ENCODE measurements at regions not wholly inside any gene's neighbourhood (a gene's known extent, or its start where the extent isn't known, plus 50 kb on each side); places are given as distances from the start of the nearest gene placed in this dataset.

GRCh38 chr12:89180496-89180895 lies 171.8 kb downstream of the DUSP6 start:
- ATAC-seq (no peak), DNase-seq (no peak)
- no peaks in the 10 kb centered on the region for H3K4me1 ChIP-seq
- TF ChIP-seq POLR2A (IDR thresholded peaks at IDR 0.05) (no peak), CTCF (IDR thresholded peaks at IDR 0.05) (no peak)
- no peak overlapping the region for H3K27ac ChIP-seq
- H3K27me3 ChIP-seq, result no peaks in the 10 kb centered on the region
- no peak overlapping the region for H3K4me3 ChIP-seq
- H3K9me3 ChIP-seq, result no peaks in the 10 kb centered on the region
- WGBS, 2 donors, result 59 to 66% methylated on average over 2 of the region's 2 CpGs
- intact Hi-C loops (cut with DNase I), result no loop called here
- H3K36me3 ChIP-seq (replicated peaks in 1 of 2; ENCODE audit: insufficient read depth in 1 of 2, low read depth in 2 of 2), result no peaks in the 10 kb centered on the region

- TF ChIP-seq POLR2A (IDR thresholded peaks at IDR 0.05) (no peak), CTCF (IDR thresholded peaks at IDR 0.05) (no peak)
- H3K27me3 ChIP-seq, result no peaks in the 10 kb centered on the region
- intact Hi-C loops (cut with DNase I), result no loop called here
- no peaks in the 10 kb centered on the region for H3K4me1 ChIP-seq
- no peak overlapping the region for H3K4me3 ChIP-seq
- no peaks in the 10 kb centered on the region for H3K36me3 ChIP-seq (replicated peaks in 1 of 2; ENCODE audit: insufficient read depth in 1 of 2, low read depth in 2 of 2)
- WGBS, 2 donors, result 9 to 24% methylated on average over 1 of the region's 1 CpG
- ATAC-seq (no peak), DNase-seq (peak in 2 of 4 donors; percentile 42 to 69)
- no peaks in the 10 kb centered on the region for H3K9me3 ChIP-seq
- no peak overlapping the region for H3K27ac ChIP-seq
Measured at GRCh38 chr12:89179983-89180382, 172.3 kb downstream of the DUSP6 start.

- WGBS, 2 donors, result 84 to 93% methylated on average over 1 of the region's 1 CpG
- TF ChIP-seq POLR2A (IDR thresholded peaks at IDR 0.05), result no peak
- no peak for TF ChIP-seq CTCF (IDR thresholded peaks at IDR 0.05)
- Histone ChIP-seq H3K27ac (no peak overlapping the region), H3K4me1 (no peaks in the 10 kb centered on the region), H3K36me3 (replicated peaks in 1 of 2; ENCODE audit: insufficient read depth in 1 of 2, low read depth in 2 of 2) (no peaks in the 10 kb centered on the region), H3K4me3 (no peak overlapping the region), H3K9me3 (no peaks in the 10 kb centered on the region), H3K27me3 (no peaks in the 10 kb centered on the region)
- DNase-seq (no peak), ATAC-seq (no peak)
- intact Hi-C loops (cut with DNase I), result no loop called here
Measured at GRCh38 chr12:89179245-89179644, 173.1 kb downstream of the DUSP6 start.

GRCh38 chr12:89177802-89178395 lies 174.4 kb downstream of the DUSP6 start:
- Histone ChIP-seq H3K9me3 (no peaks in the 10 kb centered on the region), H3K27ac (no peak overlapping the region), H3K27me3 (no peaks in the 10 kb centered on the region), H3K4me1 (no peaks in the 10 kb centered on the region), H3K36me3 (replicated peaks in 1 of 2; ENCODE audit: insufficient read depth in 1 of 2, low read depth in 2 of 2) (no peaks in the 10 kb centered on the region), H3K4me3 (no peak overlapping the region)
- DNase-seq (no peak), ATAC-seq (no peak)
- intact Hi-C loops (cut with DNase I), result no loop called here
- 81 to 86% methylated on average over 3 of the region's 3 CpGs for WGBS, 2 donors
- TF ChIP-seq POLR2A (IDR thresholded peaks at IDR 0.05) (no peak), CTCF (IDR thresholded peaks at IDR 0.05) (no peak)

GRCh38 chr12:89176676-89177075 lies 175.6 kb downstream of the DUSP6 start:
- no peaks in the 10 kb centered on the region for H3K4me1 ChIP-seq
- no peak overlapping the region for H3K27ac ChIP-seq
- WGBS, 2 donors, result 57 to 78% methylated on average over 2 of the region's 2 CpGs
- DNase-seq (no peak), ATAC-seq (no peak)
- intact Hi-C loops (cut with DNase I), result no loop called here
- H3K27me3 ChIP-seq, result no peaks in the 10 kb centered on the region
- H3K4me3 ChIP-seq, result no peak overlapping the region
- no peaks in the 10 kb centered on the region for H3K36me3 ChIP-seq (replicated peaks in 1 of 2; ENCODE audit: insufficient read depth in 1 of 2, low read depth in 2 of 2)
- TF ChIP-seq POLR2A (IDR thresholded peaks at IDR 0.05), result no peak
- no peaks in the 10 kb centered on the region for H3K9me3 ChIP-seq
